ENCODE measurements at regions not wholly inside any gene's neighbourhood (a gene's known extent, or its start where the extent isn't known, plus 50 kb on each side); places are given as distances from the start of the nearest gene placed in this dataset.

DNA sequence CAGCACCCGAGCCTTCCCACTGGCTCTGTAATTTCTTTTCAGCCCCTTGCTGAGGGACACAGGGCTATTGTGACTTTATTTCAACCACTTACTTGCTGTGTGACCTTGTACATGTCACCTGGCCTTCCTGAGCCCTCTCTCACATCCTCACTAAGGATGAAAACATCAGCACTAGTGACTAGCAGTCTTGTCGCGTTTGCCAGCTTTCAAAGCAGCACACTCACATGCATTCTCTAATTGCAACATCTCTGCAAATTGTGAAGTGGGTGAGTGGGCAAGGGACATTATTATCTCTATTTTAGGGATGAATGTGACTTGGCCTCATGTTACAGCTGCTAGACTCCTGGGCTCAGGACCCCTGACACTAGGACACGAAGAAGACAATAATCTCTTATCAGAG lies 144.5 kb downstream of the SEC61B start:
- DNase-seq = no peak

DNA sequence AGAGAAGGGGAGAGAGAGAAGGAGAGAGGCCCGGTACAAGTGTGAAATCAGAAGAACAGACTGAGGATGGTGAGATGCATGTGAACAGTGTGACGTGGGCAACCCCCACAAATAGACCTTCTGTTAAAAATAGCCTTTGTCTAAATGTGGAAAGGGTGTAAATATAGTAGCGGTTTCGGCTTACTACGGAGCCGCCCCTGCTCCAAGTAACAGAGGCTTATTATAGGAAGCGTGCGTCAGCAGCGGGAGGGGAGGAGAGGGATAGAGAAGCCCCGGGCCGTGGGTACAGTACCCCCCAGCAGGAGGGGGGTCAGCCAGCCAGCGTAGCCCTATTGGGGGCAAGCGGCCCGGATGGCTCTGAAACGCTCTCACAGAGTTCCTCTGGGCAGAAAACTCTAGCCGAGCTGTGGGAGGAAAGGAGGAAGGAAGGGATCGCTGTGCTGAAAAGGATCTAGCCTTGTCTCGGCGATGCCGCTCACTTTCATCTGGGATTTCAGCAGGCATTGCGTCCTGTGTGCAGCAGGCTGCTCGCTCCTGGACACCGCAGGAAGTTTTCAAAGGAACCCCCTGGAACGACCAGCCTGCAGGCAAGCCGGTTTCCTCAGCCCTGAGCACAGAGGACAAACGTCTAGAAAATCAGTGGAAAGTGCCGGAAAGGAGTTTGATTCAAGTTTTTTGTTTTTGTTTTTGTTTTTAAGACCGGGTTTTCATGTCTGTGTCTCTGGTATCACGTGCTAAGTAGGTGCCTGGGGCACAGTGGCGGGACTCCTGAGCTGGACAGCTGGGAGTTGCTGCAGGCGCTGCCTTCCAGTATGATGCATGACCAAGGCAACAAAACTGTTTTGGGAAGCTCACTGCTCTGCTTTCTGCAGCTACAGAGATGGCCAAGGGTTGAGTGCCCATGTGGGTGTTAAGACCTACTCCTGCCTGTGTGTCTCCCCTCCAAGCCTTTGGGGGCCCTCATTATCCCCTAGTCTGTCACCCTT lies 146.6 kb downstream of the SEC61B start:
- DNase-seq = no peak

DNA sequence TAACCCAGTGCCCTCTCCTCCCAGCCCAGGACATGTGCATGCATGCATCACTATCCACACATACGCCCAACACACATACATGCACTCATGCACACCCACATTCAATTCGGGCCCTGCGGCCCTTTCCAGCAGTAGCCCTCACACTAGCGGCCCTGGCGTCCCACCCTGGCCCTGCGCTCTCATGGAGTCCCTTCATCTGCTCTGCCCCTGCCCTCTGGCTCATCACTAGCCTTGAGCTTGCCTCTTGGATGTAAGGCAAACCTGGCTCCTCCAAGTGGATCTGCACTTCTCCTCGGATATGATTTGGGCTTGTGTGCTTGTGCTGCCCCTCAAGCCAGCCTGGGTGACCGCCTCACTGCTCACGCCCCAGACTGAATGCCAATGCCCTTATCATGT lies 147.2 kb downstream of the SEC61B start:
- DNase-seq = no peak

DNA sequence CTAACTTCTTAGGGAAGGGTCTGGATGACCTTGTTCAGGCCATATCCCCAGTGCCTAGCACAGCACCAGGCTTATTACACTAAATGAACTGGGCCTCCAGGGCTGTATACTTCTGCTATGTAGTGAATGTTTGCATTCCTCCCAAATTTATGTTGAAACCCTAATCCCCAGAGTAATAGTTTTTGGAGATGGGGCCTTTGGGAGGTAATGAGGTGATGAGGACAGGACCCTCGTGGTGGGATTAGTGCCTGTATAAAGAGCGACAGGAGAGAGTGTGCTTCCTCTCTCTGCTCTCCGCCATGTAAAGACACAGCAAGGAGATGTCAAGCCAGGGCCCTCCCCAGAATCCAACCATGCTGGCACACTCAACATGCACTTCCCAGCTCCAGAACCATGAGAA lies 148.3 kb downstream of the SEC61B start:
- no peak for DNase-seq

DNA sequence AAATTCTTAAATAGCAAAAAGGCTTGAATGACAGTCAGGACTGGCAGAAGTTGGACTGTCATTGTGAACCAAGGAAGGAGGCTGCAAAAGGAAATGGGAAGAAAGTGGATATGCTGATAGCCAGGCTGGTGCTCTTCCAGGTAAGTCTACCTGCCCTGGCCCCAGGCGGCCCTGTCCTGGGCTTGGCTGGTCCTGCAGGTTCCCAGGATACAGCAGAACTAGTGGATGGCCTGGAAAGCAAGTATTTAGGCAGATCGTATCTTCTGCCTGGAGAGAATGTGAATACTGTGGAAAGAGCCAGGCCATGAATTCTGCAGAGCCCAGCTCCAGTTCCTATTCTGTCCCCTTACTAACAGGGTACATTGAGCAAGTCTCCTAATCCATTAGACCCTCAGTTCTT lies 149.3 kb downstream of the SEC61B start:
- no peak for DNase-seq

DNA sequence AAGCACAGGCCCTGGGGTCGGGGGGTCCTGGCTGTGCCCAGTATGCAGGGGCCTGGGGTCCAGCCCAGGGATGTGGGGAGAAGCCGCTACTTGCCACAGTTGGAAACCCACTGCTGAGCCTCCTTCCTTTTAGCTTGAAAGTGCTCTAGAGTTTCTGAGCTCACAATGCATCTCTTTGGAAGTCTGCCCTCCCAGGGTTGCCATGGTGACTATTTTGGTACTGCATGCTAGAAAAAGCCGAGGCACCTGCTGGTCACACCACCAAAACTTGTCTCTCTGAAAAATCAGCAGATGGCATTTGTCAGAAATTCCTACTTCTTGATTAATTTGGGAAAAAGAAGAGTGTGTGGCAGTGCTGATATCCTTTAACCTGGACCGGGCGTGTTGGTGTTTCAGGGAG lies 151.8 kb downstream of the SEC61B start:
- no peak for DNase-seq

DNA sequence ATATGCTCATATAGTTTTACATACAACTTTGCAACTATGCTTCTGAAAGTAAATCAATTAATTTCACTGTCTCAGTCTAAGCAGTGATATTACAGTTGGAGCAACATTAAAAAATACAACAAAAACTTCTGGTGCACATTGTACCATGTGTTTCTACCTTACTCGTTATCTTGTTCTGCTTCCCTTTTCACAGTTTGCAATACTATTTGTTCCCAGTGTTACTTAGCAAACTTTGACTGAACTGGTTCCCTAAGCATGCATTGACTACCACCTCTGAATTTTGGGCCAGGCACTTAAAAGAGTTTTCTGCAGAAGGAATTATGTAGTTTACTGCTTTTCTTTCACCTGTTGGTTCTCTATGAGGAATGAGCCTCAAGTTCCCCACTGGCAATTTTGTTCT lies 152.7 kb downstream of the SEC61B start:
- DNase-seq = no peak

DNA sequence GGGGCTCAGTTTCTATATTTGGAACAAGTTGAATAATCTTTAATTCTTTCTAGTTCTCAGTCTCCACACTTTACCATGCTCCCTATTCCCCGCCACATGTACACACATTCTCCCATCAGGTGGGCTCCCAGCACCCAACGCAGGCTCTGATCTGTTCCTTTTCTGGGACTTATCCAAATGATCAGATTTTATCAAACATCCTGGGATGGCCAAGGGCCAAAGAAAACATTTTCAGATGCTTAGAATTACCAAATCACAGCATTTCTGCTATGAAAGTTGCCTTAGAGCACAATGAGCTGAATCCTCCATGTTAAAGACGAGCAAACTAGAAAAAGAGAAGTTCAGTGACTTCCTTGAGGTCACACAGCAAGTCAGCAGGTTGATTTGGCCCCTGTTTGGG lies 153.4 kb downstream of the SEC61B start:
- DNase-seq = no peak

DNA sequence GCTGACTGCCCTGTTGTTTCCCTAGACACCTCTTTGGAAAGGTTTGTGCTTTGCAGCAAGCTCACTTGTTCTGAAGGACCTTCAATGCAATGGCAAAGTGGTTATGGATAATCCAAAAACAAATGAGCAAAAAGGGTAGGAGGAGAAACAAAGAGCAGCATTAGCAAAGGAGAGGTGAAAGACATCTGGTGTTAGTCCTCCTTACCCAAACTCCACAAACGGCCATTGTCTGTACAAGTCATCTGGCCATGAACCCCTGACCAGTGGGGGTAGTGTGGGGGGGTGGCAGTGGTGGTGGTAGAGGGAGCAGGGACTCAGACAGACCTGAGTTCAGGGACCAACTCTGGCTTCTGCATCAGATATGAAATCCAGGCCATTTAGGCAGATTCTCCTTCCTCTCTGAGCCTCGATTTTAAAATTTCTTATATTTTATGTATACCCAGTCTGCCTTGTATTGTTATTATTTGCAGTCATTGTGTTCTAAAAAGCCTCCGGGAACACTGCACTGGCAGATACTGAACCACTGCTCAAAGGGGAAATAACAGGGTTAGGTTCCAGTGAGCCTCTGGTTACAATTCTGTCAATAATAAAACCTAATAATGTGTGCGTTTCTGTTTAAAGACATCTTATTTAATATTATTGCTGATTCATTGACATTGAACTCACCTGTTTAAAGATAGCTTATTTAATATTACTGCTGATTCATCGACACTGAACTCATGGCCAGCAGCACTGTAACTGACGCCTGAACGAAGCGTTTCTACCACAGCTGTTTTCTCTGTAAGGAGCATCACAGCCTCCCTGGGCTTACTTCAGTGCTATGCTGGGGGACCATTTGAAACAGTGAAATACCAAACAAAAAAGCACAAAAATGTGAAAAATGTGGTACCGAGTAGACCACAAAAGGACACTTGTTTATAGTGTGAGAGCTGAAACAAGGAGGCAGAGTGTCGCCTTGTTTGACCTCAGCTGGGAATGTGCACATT lies 156.0 kb downstream of the SEC61B start:
- no peak for DNase-seq

DNA sequence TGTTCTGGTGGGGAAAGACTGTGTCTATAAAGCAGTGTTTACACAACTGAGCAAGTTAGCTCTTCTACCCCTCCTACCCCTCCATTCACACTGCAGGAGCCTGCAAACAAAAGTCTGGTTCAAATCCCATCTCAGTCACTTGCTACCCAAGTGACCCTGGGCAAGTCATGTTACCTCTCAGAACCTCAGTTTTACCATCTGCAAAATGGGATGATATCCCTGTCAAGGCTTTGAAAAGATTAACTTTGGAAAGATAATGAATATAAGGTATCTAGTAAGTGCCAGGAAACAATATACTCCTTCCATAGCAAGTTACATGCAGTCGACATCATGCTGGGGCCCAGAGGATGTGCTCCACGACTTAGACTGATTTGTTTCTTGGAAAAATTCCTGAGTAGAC lies 161.5 kb downstream of the SEC61B start:
- no peak for DNase-seq

DNA sequence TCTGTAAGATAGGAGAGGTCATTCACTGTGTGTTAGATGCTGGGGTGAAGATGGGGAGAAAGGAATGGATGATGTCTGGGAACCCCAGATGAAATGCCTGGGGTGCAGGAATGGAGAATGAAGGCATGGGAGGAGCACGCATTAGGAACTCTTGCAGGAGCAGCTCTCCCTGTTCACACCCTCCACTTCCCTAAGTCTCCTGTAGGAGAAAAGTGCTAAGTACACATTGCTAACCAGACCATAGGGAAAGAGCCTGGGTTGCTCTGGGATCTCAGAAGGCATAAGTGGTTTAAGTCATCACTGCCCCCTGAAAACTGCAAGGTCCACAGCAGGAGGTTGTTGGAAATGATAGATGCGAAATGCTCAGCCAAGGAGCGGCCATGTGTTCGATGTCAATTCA lies 163.1 kb downstream of the SEC61B start:
- no peak for DNase-seq

DNA sequence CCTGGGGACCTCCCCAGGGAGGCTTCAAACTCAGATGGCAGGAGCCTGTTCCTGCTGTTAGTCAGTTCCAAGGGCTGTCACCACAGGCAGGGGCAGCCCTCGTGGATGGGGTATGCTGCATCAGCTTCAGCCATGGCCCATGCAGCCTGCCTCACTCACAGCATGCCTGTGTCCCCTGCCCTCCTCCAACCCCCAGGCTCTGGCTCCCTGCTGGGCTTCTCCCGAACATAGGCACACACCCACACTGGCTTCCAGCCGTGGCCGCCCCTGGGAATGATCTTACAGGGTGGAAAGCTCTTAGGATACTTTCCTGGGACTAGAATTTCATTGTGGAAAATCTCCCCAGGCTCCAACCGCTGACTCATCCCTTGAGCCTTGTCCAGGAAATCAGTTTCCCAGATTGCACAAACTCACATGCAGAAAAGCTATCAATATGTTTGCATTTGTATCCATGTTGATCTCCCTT lies 163.8 kb downstream of the SEC61B start:
- DNase-seq = no peak

DNA sequence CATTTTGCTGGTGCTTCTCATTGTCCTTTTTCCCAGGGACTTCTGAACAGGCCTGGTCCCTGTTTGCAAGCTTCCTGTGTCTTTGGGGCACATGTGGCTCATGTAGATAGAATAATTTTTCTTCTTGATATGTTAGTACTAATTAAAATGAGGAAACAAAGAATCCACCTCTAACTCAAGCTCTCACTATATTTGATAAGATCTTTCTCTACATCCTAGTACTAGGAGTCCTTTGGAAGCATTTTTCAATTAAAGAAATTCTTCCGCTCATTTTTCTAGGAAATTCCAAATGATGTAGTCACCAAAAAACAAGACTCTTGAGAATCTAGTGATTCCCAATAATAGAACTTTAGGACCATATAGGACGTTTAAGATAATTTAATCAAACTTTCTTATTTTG lies 165.3 kb downstream of the SEC61B start:
- no peak for DNase-seq

DNA sequence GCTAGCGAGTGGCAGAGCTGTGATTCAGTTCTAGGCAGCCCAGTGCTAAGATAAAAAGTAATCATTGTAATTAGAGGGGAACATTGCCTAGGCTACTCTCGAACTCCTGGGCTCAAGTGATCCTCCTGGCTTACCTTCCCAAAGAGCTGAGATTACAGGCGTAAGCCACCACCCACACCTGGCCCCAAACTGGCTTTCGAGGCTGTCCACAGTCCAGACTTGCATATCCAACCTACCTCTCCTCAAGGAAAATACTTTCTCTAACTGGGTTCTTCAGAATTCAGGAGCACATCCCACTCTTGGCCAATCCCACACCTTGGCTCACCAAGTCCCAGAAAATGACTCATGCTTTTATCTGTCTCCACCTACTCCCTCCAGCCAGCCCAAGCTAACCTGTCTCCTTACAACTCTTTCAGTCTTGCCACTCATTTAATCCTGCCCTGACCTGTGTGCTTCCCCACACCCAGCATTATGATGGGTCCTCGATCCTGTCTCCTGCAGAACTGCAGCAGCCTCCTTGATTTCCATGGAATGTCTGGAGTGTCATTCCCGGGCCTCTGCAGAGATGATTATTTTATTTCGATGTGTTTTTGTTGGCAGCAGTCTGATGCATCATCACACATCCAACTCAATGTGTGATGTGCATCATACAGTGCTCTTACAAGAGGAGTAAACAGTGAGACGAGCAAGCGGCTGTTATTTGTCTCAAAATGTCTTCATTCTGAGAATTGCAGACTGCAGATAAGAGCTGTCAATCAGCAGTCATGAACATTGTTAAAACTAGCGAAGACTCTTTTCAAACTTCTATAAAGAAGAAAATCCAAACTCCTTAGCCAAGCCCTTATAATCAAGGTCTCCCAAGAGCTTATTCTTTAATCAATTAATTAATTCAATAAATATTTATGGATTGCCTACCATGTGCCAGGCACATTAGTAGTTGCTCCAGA lies 167.3 kb downstream of the SEC61B start:
- DNase-seq = no peak

DNA sequence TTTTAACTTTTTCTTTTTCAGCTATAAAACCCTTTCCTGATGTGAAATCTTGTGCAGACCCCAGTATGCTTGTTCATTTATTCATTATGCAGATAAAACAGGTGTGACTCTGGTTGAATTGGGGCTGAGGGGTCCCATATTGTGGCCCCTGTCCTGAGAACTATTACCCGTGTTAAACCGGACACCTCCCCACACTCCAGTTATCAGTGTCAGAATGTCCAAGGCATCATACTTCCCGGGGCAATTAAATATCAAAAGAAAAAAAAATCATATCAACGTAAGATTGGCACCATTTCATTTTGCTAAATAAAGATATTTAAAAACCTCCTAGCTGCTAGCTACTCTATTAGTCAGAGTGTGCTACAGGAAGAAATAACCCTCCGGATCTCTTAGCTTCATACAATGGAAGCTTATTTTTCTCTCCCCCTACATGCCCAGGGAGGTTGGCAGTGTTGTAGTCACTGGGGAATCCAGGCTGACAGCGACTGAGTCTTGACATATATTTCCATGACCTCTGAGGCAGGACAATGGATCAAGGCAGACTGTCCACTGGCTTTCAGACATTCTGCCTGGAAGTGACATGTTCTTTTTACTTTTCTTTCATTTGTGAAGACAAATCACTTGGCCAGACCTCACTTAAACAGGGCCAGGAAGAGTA lies 170.0 kb downstream of the SEC61B start:
- no peak for DNase-seq

DNA sequence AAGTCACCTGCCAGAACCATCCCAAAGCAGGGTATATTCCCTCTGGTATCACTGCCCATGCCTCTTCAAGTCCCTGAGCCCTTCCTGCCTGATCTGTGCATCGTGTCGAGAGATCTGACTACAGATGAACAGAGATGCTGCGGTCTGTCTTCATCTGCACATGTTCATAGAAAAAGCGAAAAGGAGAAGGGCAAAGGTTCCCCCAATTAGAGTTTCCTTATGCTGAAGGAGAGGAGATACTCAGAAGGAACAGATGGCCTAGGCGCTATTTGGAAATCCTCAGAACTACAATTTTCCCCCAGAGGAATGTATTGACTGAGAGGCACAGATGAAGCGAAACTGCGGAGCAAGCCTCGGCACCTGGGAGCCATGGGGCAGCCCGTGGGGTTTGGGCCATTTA lies 170.9 kb downstream of the SEC61B start:
- DNase-seq = no peak

DNA sequence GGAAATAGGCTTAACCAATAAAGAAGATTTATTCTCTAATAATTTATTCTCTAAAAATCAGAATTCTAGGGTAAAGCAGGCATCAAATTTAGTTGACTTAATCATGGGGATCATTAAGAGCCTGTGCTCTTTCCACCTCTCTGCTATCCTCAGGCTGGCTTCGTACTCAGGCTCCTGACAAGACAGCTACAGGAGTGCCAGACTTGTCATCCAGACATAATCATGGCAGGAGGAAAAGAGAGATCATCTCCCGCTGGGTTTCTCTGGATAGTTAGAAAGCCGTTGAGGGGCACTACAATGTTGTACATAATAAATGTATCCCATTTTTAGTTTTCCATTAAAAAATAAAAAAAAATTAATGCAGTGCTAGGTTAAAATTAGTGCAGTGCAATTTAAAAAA lies 171.9 kb downstream of the SEC61B start:
- no peak for DNase-seq

DNA sequence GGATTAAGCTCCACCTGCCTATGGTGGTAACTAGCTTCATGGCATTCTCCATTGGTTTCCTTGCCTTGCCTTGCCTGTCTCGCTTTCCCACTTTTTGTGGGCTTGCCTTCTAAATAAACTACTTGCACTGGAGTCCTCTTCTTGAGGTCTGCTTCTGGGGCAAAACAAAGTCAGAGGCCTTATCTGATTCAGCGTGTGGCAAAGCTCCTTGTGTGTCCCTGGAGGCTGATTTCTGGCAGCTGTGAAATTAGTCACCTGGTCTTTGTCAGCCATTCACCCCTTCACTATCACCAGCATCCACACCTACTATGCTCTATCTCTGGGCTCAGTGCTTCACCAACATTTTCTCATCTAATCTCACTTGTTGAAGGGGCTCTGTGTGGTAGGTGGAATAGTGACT lies 176.2 kb downstream of the SEC61B start:
- DNase-seq = no peak

DNA sequence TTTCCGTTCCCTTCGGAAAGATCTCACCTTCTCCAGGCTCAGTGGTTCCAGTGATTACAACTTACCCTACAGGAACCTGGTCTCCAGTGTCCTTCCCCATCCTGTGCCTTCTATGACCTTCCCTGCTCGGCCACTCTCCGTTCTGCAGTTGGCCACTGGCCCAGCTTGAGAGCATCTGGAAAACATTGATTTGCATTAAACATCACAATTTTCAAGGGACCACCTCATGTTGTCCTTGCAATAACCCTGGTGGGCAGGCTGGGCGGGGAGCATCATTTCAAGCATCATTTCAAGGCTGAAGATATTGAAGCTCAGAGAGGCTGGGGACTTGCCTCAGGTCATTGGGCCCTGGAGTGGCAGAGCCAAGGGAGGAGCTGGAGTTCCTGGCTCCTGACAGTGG lies 177.4 kb downstream of the SEC61B start:
- no peak for DNase-seq

DNA sequence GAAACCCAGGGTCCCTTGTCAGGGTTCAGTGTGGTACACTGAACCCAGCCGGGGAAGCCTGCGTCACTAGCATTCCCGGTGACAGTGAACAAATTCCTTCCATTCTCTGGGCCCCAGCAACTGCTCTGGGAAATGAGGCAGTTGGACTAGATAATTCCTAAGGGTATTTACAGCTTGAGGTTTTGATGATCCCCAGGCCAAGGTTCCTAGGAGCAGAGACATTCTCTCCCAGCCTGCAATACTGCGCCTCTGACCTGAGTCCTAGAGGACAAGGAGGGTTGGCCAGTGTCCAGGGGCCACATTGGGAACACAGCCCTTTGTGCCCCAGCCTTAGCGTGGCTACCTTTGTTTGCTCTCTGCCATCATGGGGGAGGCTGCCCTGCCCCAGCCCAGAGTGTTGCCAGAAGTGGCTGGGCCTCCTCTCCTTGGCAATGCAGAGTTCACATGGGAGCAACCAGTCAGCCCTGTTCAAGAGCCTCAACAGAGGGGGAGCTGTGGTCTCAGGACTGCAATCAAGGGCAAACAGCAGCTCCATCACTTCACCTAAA lies 178.2 kb downstream of the SEC61B start:
- no peak for DNase-seq

DNA sequence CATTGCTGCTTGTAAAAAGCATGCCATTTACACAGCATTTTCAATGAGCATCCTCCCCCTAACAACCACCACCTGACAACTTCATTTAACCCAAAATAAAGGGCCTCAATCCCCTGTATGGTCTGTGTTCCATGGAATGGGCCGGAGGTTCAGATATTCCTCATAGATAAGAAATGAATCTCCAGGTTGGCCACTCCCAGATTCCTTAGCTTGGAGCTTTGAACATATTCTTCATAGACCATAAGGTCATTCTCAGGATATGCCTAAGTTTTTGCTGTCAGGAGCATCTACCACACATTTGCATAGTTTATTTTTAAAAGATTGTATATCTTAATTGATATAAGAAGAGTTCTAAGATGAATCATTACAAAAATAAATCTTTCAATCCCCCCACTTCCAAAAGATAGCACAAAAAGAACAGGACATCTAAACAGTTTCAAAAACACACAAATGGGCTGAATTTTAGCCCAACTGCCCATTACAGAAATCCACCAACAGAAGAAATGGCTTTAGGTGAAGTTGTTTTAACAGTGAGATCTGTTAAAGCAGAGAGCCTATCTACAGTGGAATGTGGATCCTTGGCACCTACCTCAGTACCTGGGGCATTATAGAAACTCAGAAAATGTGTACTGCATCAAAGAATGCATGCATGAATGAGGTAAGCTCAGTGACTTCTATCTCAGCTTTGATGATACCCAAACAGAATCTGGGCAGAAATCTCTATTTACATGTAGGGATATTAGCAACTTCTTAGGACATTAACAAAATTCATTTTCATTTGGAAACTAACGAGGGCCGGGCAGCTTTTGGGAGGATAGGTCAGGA lies 179.8 kb downstream of the SEC61B start:
- no peak for DNase-seq
